ENCODE measurements at regions not wholly inside any gene's neighbourhood (a gene's known extent, or its start where the extent isn't known, plus 50 kb on each side); places are given as distances from the start of the nearest gene placed in this dataset.

GRCh38 chr22:27630754-27631153 lies 170.8 kb downstream of the MN1 start:
- H3K27ac Mint-ChIP-seq (ENCODE audit: low read depth, unreplicated experiment): no peak overlapping the region
- no peaks in the 10 kb centered on the region for H3K27me3 Mint-ChIP-seq (ENCODE audit: insufficient read depth, unreplicated experiment)
- CTCF ChIA-PET: no interaction called here
- intact Hi-C loops (cut with micrococcal nuclease): no loop called here
- no TSS peak for BruUV-seq (replicated peaks)
- H3K36me3 Mint-ChIP-seq (ENCODE audit: insufficient read depth, unreplicated experiment): no peaks in the 10 kb centered on the region
- TF ChIP-seq CTCF (IDR thresholded peaks at IDR 0.05; ENCODE audit: unreplicated experiment): no peak
- no peak for DNase-seq (ENCODE audit: unreplicated experiment)
- H3K9me3 Mint-ChIP-seq (ENCODE audit: unreplicated experiment): no peaks in the 10 kb centered on the region
- no peaks in the 10 kb centered on the region for H3K4me1 Mint-ChIP-seq (ENCODE audit: insufficient read depth, unreplicated experiment)
- POLR2A ChIA-PET: no interaction called here
- H3K4me3 Mint-ChIP-seq (ENCODE audit: unreplicated experiment): no peak overlapping the region

- Mint-ChIP-seq H3K27me3 (ENCODE audit: insufficient read depth, unreplicated experiment) (no peaks in the 10 kb centered on the region), H3K4me1 (ENCODE audit: insufficient read depth, unreplicated experiment) (no peaks in the 10 kb centered on the region), H3K4me3 (ENCODE audit: unreplicated experiment) (no peak overlapping the region), H3K9me3 (ENCODE audit: unreplicated experiment) (no peaks in the 10 kb centered on the region), H3K36me3 (ENCODE audit: insufficient read depth, unreplicated experiment) (no peaks in the 10 kb centered on the region), H3K27ac (ENCODE audit: low read depth, unreplicated experiment) (no peak overlapping the region)
- DNase-seq (ENCODE audit: unreplicated experiment): no peak
- POLR2A ChIA-PET: no interaction called here
- CTCF ChIA-PET: no interaction called here
- BruUV-seq (replicated peaks): no TSS peak
- intact Hi-C loops (cut with micrococcal nuclease): no loop called here
- TF ChIP-seq CTCF (IDR thresholded peaks at IDR 0.05; ENCODE audit: unreplicated experiment): no peak
These were observed 169.9 kb downstream of the MN1 start for GRCh38 chr22:27631641-27632040.

- TF ChIP-seq CTCF (IDR thresholded peaks at IDR 0.05; ENCODE audit: unreplicated experiment): no peak
- POLR2A ChIA-PET: no interaction called here
- Mint-ChIP-seq H3K27me3 (ENCODE audit: insufficient read depth, unreplicated experiment) (no peaks in the 10 kb centered on the region), H3K4me1 (ENCODE audit: insufficient read depth, unreplicated experiment) (no peaks in the 10 kb centered on the region), H3K9me3 (ENCODE audit: unreplicated experiment) (no peaks in the 10 kb centered on the region), H3K4me3 (ENCODE audit: unreplicated experiment) (no peak overlapping the region), H3K36me3 (ENCODE audit: insufficient read depth, unreplicated experiment) (no peaks in the 10 kb centered on the region), H3K27ac (ENCODE audit: low read depth, unreplicated experiment) (no peak overlapping the region)
- intact Hi-C loops (cut with micrococcal nuclease): no loop called here
- no peak for DNase-seq (ENCODE audit: unreplicated experiment)
- CTCF ChIA-PET: interaction anchor here (0.6 kb wide), 1 partner anchor 1167 kb away, joined by 3 read pairs; no protein-coding TSS in a partner anchor
- no TSS peak for BruUV-seq (replicated peaks)
These were observed 168.9 kb downstream of the MN1 start for GRCh38 chr22:27632451-27633295.

- no peak overlapping the region for H3K27ac Mint-ChIP-seq (ENCODE audit: low read depth, unreplicated experiment)
- BruUV-seq (replicated peaks): no TSS peak
- no peaks in the 10 kb centered on the region for H3K4me1 Mint-ChIP-seq (ENCODE audit: insufficient read depth, unreplicated experiment)
- H3K27me3 Mint-ChIP-seq (ENCODE audit: insufficient read depth, unreplicated experiment): no peaks in the 10 kb centered on the region
- no peak for TF ChIP-seq CTCF (IDR thresholded peaks at IDR 0.05; ENCODE audit: unreplicated experiment)
- intact Hi-C loops (cut with micrococcal nuclease): no loop called here
- no peak overlapping the region for H3K4me3 Mint-ChIP-seq (ENCODE audit: unreplicated experiment)
- no peak for DNase-seq (ENCODE audit: unreplicated experiment)
- no peaks in the 10 kb centered on the region for H3K36me3 Mint-ChIP-seq (ENCODE audit: insufficient read depth, unreplicated experiment)
- ChIA-PET CTCF (no interaction called here), POLR2A (no interaction called here)
- H3K9me3 Mint-ChIP-seq (ENCODE audit: unreplicated experiment): no peaks in the 10 kb centered on the region
These were observed 168.2 kb downstream of the MN1 start for GRCh38 chr22:27633296-27633871.
